ENCODE measurements at regions not wholly inside any gene's neighbourhood (a gene's known extent, or its start where the extent isn't known, plus 50 kb on each side); places are given as distances from the start of the nearest gene placed in this dataset.

- no peak for DNase-seq (ENCODE audit: low read depth)
- TF ChIP-seq CTCF (IDR thresholded peaks at IDR 0.05; ENCODE audit: insufficient read depth, low read depth, low read length, missing control alignments), result no peak
- no peak overlapping the region for H3K4me3 ChIP-seq (ENCODE audit: low read depth, low read length)
Observed at GRCh38 chr1:106038260-106038659, 1018.2 kb upstream of the PRMT6 start.

GRCh38 chr1:106043971-106044370 is 1012.5 kb upstream of the PRMT6 start:
- no peak for TF ChIP-seq CTCF (IDR thresholded peaks at IDR 0.05; ENCODE audit: insufficient read depth, low read depth, low read length, missing control alignments)
- DNase-seq (ENCODE audit: low read depth), result no peak

GRCh38 chr1:106047210-106047609 is 1009.3 kb upstream of the PRMT6 start:
- no peak overlapping the region for H3K4me3 ChIP-seq (ENCODE audit: low read depth, low read length)
- no peak for TF ChIP-seq CTCF (IDR thresholded peaks at IDR 0.05; ENCODE audit: insufficient read depth, low read depth, low read length, missing control alignments)
- no peak for DNase-seq (ENCODE audit: low read depth)

More at GRCh38 chr1:106043971-106044370, 1012.5 kb upstream of the PRMT6 start:
- no peak overlapping the region for H3K4me3 ChIP-seq (ENCODE audit: low read depth, low read length)

- no peak overlapping the region for H3K4me3 ChIP-seq (ENCODE audit: low read depth, low read length)
- no peak for TF ChIP-seq CTCF (IDR thresholded peaks at IDR 0.05; ENCODE audit: insufficient read depth, low read depth, low read length, missing control alignments)
- DNase-seq (ENCODE audit: low read depth), result no peak
Observed at GRCh38 chr1:106049595-106049994, 1006.9 kb upstream of the PRMT6 start.

GRCh38 chr1:106055855-106056254 is 1000.6 kb upstream of the PRMT6 start:
- H3K4me3 ChIP-seq (ENCODE audit: low read depth, low read length), result no peak overlapping the region
- TF ChIP-seq CTCF (IDR thresholded peaks at IDR 0.05; ENCODE audit: insufficient read depth, low read depth, low read length, missing control alignments), result no peak
- DNase-seq (ENCODE audit: low read depth), result no peak

- TF ChIP-seq CTCF (IDR thresholded peaks at IDR 0.05; ENCODE audit: insufficient read depth, low read depth, low read length, missing control alignments), result no peak
- no peak for DNase-seq (ENCODE audit: low read depth)
- no peak overlapping the region for H3K4me3 ChIP-seq (ENCODE audit: low read depth, low read length)
Observed at GRCh38 chr1:106061586-106062495, 994.6 kb upstream of the PRMT6 start.

Data from GM12865 (cell line).